A673 (cell line): ENCODE measurements at regions not wholly inside any gene's neighbourhood (a gene's known extent, or its start where the extent isn't known, plus 50 kb on each side); places are given as distances from the start of the nearest gene placed in this dataset.

Source experiments
- BruUV-seq: library from RNA; stranded (reverse); fragments of 400-500 nt; replicated peaks from 2 replicates; lab custom pipeline; 2021; lab: Mats Ljungman, UMichigan
- CTCF ChIA-PET: fragments of 300-600 bp; sonication (Branson Sonifier 250); formaldehyde crosslinking; loops from one replicate; lab custom pipeline; 2022; ENCODE audit warnings: antibody characterized with exemption; lab: Charles Lee
- POLR2A ChIA-PET: fragments of 300-600 bp; sonication (Branson Sonifier 250); formaldehyde crosslinking; loops from one replicate; lab custom pipeline; 2022; ENCODE audit warnings: antibody characterized with exemption; ENCODE audit not compliant: low non-redundant PET; lab: Charles Lee
- DNase-seq: peaks from one replicate; pipeline ENCODE4 v3.0.0-alpha.2; 2015; ENCODE audit warnings: low spot score
- H3K27ac ChIP-seq: fragments of 200-600 bp; sonication (generic); 2 replicates; pipeline ENCODE4 v1.5.1; 2016; ENCODE audit warnings: mixed run types, low read depth, mild to moderate bottlenecking, mixed read lengths, antibody characterized with exemption, low read length; ENCODE audit not compliant: poor library complexity, severe bottlenecking
- H3K27me3 ChIP-seq: fragments of 200-600 bp; sonication (generic); replicated peaks from 2 replicates; pipeline ENCODE4 v1.6.1; 2017; ENCODE audit warnings: mixed run types, low read depth, mild to moderate bottlenecking, mixed read lengths, antibody characterized with exemption, low read length; ENCODE audit not compliant: insufficient read depth, poor library complexity
- H3K36me3 ChIP-seq: fragments of 200-600 bp; sonication (generic); 2 replicates; pipeline ENCODE4 v1.6.1; 2016; ENCODE audit warnings: mixed run types, mild to moderate bottlenecking, mixed read lengths, antibody characterized with exemption, low read length; ENCODE audit not compliant: insufficient read depth, poor library complexity, severe bottlenecking
- H3K4me1 ChIP-seq: fragments of 200-600 bp; sonication (generic); 2 replicates; pipeline ENCODE4 v1.6.1; 2017; ENCODE audit warnings: mixed run types, mild to moderate bottlenecking, mixed read lengths, antibody characterized with exemption, low read length; ENCODE audit not compliant: insufficient read depth, poor library complexity, severe bottlenecking
- H3K4me3 ChIP-seq: fragments of 200-600 bp; sonication (generic); 2 replicates; pipeline ENCODE4 v1.5.1; 2016; ENCODE audit warnings: low read depth, mixed run types, mild to moderate bottlenecking, mixed read lengths, low read length; ENCODE audit not compliant: poor library complexity, severe bottlenecking
- H3K9me3 ChIP-seq: fragments of 200-600 bp; sonication (generic); 2 replicates; pipeline ENCODE4 v1.6.1; 2016; ENCODE audit warnings: mixed run types, low read depth, mild to moderate bottlenecking, mixed read lengths, antibody characterized with exemption, low read length; ENCODE audit not compliant: poor library complexity, severe bottlenecking
- EZH2 ChIP-seq: fragments of 200-600 bp; sonication (generic); IDR thresholded peaks from 2 replicates; pipeline ENCODE4 v1.6.1; 2017; ENCODE audit warnings: borderline replicate concordance, low read depth, mild to moderate bottlenecking, mixed read lengths, antibody characterized with exemption, low read length; ENCODE audit not compliant: poor library complexity, severe bottlenecking
- intact Hi-C: fragments of 100-400 bp; cut with micrococcal nuclease; formaldehyde crosslinking; loops from one replicate; pipeline ENCODE4 v1.10.0; 2022; ENCODE audit not compliant: unreplicated experiment
- TF ChIP-seq, protein P1 (sequence below): fragments of 300-800, 200-600 bp; sonication (generic); conservative IDR thresholded peaks from 2 replicates; pipeline ENCODE4 v1.5.1; 2017; ENCODE audit warnings: low read depth, mild to moderate bottlenecking, antibody characterized with exemption, low read length, moderate library complexity, mixed read lengths

DNA sequence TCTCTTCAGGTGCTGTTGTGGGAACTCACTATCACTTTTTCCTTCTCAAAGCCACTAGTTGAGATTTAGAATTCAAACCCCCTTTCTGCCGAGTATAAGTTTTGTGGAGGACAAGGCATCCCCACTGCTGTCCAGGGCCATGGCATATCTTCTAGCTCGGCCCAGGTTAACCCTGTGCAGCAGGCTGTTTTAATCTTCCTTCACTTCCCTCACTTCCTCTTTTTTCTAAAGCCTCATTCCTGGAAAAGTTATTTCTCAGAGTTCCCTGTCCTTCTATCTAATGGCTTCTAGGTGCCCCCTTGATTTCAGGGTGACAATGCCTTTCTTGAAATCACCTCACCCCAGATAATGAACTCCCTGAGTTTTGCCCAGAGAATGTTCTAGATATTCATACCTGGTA, 222.3 kb downstream of the SNX10 start:
- Histone ChIP-seq H3K9me3 (no peaks in the 10 kb centered on the region), H3K4me3 (no peak overlapping the region), H3K27ac (no peak overlapping the region), H3K4me1 (no peaks in the 10 kb centered on the region), H3K36me3 (no peaks in the 10 kb centered on the region), H3K27me3 (peaks cover 55% of the 10 kb centered on the region)
- ChIA-PET CTCF (no interaction called here), POLR2A (no interaction called here)
- DNase-seq: no peak
- TF ChIP-seq, protein P1, sequence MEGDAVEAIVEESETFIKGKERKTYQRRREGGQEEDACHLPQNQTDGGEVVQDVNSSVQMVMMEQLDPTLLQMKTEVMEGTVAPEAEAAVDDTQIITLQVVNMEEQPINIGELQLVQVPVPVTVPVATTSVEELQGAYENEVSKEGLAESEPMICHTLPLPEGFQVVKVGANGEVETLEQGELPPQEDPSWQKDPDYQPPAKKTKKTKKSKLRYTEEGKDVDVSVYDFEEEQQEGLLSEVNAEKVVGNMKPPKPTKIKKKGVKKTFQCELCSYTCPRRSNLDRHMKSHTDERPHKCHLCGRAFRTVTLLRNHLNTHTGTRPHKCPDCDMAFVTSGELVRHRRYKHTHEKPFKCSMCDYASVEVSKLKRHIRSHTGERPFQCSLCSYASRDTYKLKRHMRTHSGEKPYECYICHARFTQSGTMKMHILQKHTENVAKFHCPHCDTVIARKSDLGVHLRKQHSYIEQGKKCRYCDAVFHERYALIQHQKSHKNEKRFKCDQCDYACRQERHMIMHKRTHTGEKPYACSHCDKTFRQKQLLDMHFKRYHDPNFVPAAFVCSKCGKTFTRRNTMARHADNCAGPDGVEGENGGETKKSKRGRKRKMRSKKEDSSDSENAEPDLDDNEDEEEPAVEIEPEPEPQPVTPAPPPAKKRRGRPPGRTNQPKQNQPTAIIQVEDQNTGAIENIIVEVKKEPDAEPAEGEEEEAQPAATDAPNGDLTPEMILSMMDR: no peak
- no peak for TF ChIP-seq EZH2
- intact Hi-C loops: no loop called here
- BruUV-seq: no TSS peak

DNA sequence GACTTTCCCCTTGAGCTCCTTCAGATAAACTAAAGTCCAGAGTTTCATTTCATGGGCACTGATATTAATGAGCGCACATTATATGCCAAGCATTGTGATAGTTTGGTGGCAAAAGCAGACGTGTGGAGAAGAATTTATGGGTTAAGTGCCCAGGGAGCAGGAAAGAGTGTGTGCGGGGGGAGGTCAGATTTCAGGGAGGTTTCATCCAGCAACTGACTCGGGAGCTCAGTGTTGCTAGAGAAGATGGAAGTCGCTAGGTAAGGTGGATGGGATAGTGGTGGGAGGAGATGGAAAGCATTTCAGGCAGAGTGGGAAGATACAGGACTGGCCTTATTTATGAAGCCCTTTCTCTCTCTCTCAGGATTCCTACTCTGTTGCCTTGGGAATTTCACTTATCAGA, 223.0 kb downstream of the SNX10 start:
- intact Hi-C loops: no loop called here
- no peak overlapping the region for H3K4me3 ChIP-seq
- BruUV-seq: no TSS peak
- no peaks in the 10 kb centered on the region for H3K9me3 ChIP-seq
- no peak for TF ChIP-seq EZH2
- TF ChIP-seq, protein P1: no peak
- no peaks in the 10 kb centered on the region for H3K4me1 ChIP-seq
- ChIA-PET CTCF (no interaction called here), POLR2A (no interaction called here)
- H3K27me3 ChIP-seq: peaks cover 57% of the 10 kb centered on the region
- no peaks in the 10 kb centered on the region for H3K36me3 ChIP-seq
- no peak overlapping the region for H3K27ac ChIP-seq
- no peak for DNase-seq

DNA sequence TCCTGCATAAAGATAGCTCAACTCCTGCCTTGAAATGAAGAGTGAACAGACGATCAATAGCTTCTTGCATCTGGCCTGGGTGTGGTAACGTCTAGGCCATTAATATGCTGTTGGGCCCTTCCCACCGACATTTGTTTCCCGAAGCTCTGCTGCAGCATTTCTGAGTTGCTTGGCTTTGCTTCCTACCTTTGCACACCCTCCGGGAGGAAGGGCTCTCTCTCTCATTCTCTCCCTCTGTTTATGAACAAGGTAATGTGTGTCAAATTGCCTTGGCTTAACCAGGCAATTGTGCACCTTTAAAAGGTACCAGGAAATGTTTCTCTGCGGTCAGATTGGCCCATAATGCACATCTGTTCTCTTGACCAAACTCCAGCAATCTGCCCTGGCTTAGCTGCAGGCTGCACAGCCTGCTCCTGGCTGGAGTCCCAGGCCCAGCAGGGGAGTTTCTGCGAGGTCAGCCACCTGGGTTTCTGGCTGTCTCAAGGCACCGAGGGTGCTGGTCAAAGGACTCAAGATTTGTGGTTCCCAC, 223.7 kb downstream of the SNX10 start:
- H3K4me3 ChIP-seq: no peak overlapping the region
- intact Hi-C loops: no loop called here
- no peaks in the 10 kb centered on the region for H3K4me1 ChIP-seq
- H3K9me3 ChIP-seq: no peaks in the 10 kb centered on the region
- H3K36me3 ChIP-seq: no peaks in the 10 kb centered on the region
- no peak overlapping the region for H3K27ac ChIP-seq
- ChIA-PET CTCF (no interaction called here), POLR2A (no interaction called here)
- BruUV-seq: no TSS peak
- peaks cover 50% of the 10 kb centered on the region for H3K27me3 ChIP-seq
- TF ChIP-seq, protein P1: no peak
- TF ChIP-seq EZH2: no peak
- no peak for DNase-seq
